GM12865 (cell line): ENCODE measurements at regions not wholly inside any gene's neighbourhood (a gene's known extent, or its start where the extent isn't known, plus 50 kb on each side); places are given as distances from the start of the nearest gene placed in this dataset.

Experiments
- DNase-seq: peaks from one replicate; pipeline ENCODE4 v3.0.0; 2010; ENCODE audit warnings: low read depth
- H3K4me3 ChIP-seq: 2 replicates; pipeline ENCODE4 v1.5.1; 2011; ENCODE audit warnings: mild to moderate bottlenecking, low read depth, low read length, control low read depth
- CTCF ChIP-seq: IDR thresholded peaks from 2 replicates; pipeline ENCODE4 v1.5.1; 2011; ENCODE audit warnings: low read length, control low read depth, low read depth, inconsistent platforms; ENCODE audit not compliant: insufficient read depth; ENCODE audit errors: missing control alignments

- H3K4me3 ChIP-seq: no peak overlapping the region
- TF ChIP-seq CTCF: no peak
- no peak for DNase-seq
Measured at GRCh38 chr21:27379354-27379753, 412.5 kb upstream of the ADAMTS5 start.

GRCh38 chr21:27372381-27372780 is 405.5 kb upstream of the ADAMTS5 start:
- no peak for TF ChIP-seq CTCF
- no peak overlapping the region for H3K4me3 ChIP-seq
- DNase-seq: no peak

- H3K4me3 ChIP-seq: no peak overlapping the region
- no peak for TF ChIP-seq CTCF
- no peak for DNase-seq
Measured at GRCh38 chr21:27371975-27372331, 405.1 kb upstream of the ADAMTS5 start.

- TF ChIP-seq CTCF: no peak
- H3K4me3 ChIP-seq: no peak overlapping the region
- no peak for DNase-seq
Measured at GRCh38 chr21:27371115-27371974, 404.5 kb upstream of the ADAMTS5 start.

- no peak overlapping the region for H3K4me3 ChIP-seq
- no peak for DNase-seq
- TF ChIP-seq CTCF: no peak
Measured at GRCh38 chr21:27369978-27370571, 403.2 kb upstream of the ADAMTS5 start.

- DNase-seq: no peak
- H3K4me3 ChIP-seq: no peak overlapping the region
- TF ChIP-seq CTCF: no peak
Measured at GRCh38 chr21:27369234-27369633, 402.3 kb upstream of the ADAMTS5 start.

- no peak for TF ChIP-seq CTCF
- no peak overlapping the region for H3K4me3 ChIP-seq
- DNase-seq: no peak
Measured at GRCh38 chr21:27366646-27367235, 399.9 kb upstream of the ADAMTS5 start.
